SK-N-DZ (cell line): ENCODE measurements at regions not wholly inside any gene's neighbourhood (a gene's known extent, or its start where the extent isn't known, plus 50 kb on each side); places are given as distances from the start of the nearest gene placed in this dataset.
A peak's percentile ranks its signal among the peaks of the same experiment; 100 is the strongest.
"Not testable (repeated sequence)": the region's sequence is repeated elsewhere in the genome, so short reads cannot be mapped to it uniquely, and the experiment has no call there.

ENCODE experiments used
- DNase-seq: peaks from one replicate; pipeline ENCODE4 v3.0.0-alpha.2; 2015; ENCODE audit warnings: low spot score

GRCh38 chr2:67083951-67084350 lies 313.2 kb upstream of the ETAA1 start:
- no peak for DNase-seq

- DNase-seq: no peak
Observed at GRCh38 chr2:67085146-67085545, 312.0 kb upstream of the ETAA1 start.

- DNase-seq: no peak
Observed at GRCh38 chr2:67091681-67092080, 305.5 kb upstream of the ETAA1 start.

- DNase-seq: no peak
Observed at GRCh38 chr2:67095121-67095520, 302.0 kb upstream of the ETAA1 start.

GRCh38 chr2:67096886-67097285 lies 300.2 kb upstream of the ETAA1 start:
- DNase-seq: no peak

GRCh38 chr2:67103157-67103556 lies 294.0 kb upstream of the ETAA1 start:
- DNase-seq: no peak

GRCh38 chr2:67108231-67108630 lies 288.9 kb upstream of the ETAA1 start:
- DNase-seq: no peak

- DNase-seq: no peak
Observed at GRCh38 chr2:67124531-67124930, 272.6 kb upstream of the ETAA1 start.

- DNase-seq: no peak
Observed at GRCh38 chr2:67130531-67131256, 266.4 kb upstream of the ETAA1 start.

- DNase-seq: no peak
Observed at GRCh38 chr2:67131257-67131609, 265.9 kb upstream of the ETAA1 start.

- DNase-seq: not testable (repeated sequence)
Observed at GRCh38 chr2:67132441-67132940, 264.6 kb upstream of the ETAA1 start.

GRCh38 chr2:67135208-67135607 lies 261.9 kb upstream of the ETAA1 start:
- DNase-seq: no peak

- DNase-seq: no peak
Observed at GRCh38 chr2:67137699-67138098, 259.4 kb upstream of the ETAA1 start.

GRCh38 chr2:67142071-67142470 lies 255.1 kb upstream of the ETAA1 start:
- DNase-seq: no peak

GRCh38 chr2:67142741-67143140 lies 254.4 kb upstream of the ETAA1 start:
- DNase-seq: no peak

- no peak for DNase-seq
Observed at GRCh38 chr2:67145851-67146250, 251.3 kb upstream of the ETAA1 start.

GRCh38 chr2:67156796-67157195 lies 240.3 kb upstream of the ETAA1 start:
- no peak for DNase-seq

GRCh38 chr2:67158718-67159117 lies 238.4 kb upstream of the ETAA1 start:
- no peak for DNase-seq

- peak; percentile 6 for DNase-seq
Observed at GRCh38 chr2:67159929-67160328, 237.2 kb upstream of the ETAA1 start.

- no peak for DNase-seq
Observed at GRCh38 chr2:67164771-67165522, 232.2 kb upstream of the ETAA1 start.

GRCh38 chr2:67165523-67165990 lies 231.6 kb upstream of the ETAA1 start:
- no peak for DNase-seq

- not testable (repeated sequence) for DNase-seq
Observed at GRCh38 chr2:67166511-67166910, 230.6 kb upstream of the ETAA1 start.
